IMR-90 (cell line): ENCODE measurements at regions not wholly inside any gene's neighbourhood (a gene's known extent, or its start where the extent isn't known, plus 50 kb on each side); places are given as distances from the start of the nearest gene placed in this dataset.

ENCODE experiments used
- ATAC-seq: fragments of 200-7000 bp; cut with Tn5 transposase; 2 replicates; pipeline ENCODE4 v1.9.1; 2020; ENCODE audit warnings: low read depth, mild to moderate bottlenecking, moderate library complexity
- BruUV-seq: library from RNA; stranded (reverse); fragments of 400-500 nt; replicated peaks from 2 replicates; lab custom pipeline; 2021; lab: Mats Ljungman, UMichigan
- CTCF ChIA-PET: fragments of 300-600 bp; formaldehyde crosslinking; extraction: SDS; loops from one replicate; lab custom pipeline; 2021; ENCODE audit warnings: antibody characterized with exemption; lab: Yijun Ruan, JAX
- POLR2A ChIA-PET: fragments of 300-600 bp; sonication (Branson Sonifier 250); formaldehyde crosslinking; loops from one replicate; lab custom pipeline; 2022; ENCODE audit warnings: antibody characterized with exemption; ENCODE audit not compliant: unreplicated experiment; lab: Charles Lee
- DNase-seq: peaks from one replicate; pipeline ENCODE4 v3.0.0; 2013
- H2AFZ ChIP-seq: replicated peaks from 2 replicates; pipeline ENCODE3; 2013; ENCODE audit warnings: low read length, mild to moderate bottlenecking; ENCODE audit not compliant: poor library complexity
- H2AK5ac ChIP-seq: 2 replicates; pipeline ENCODE4 v1.6.1; 2013; ENCODE audit warnings: low read depth, low read length, inconsistent platforms
- H2AK9ac ChIP-seq: replicated peaks from 2 replicates; pipeline ENCODE3; 2013; ENCODE audit warnings: mild to moderate bottlenecking, low read depth, low read length, moderate library complexity; ENCODE audit not compliant: poor library complexity
- H2BK120ac ChIP-seq: 2 replicates; pipeline ENCODE4 v1.6.1; 2013; ENCODE audit warnings: low read depth, low read length, inconsistent platforms
- H2BK15ac ChIP-seq: 3 replicates; pipeline ENCODE4 v1.6.1; 2013; ENCODE audit warnings: low read depth, low read length, inconsistent platforms
- H2BK20ac ChIP-seq: 2 replicates; pipeline ENCODE4 v1.6.1; 2013; ENCODE audit warnings: low read depth, mild to moderate bottlenecking, inconsistent platforms, low read length, moderate library complexity
- H2BK5ac ChIP-seq: 2 replicates; pipeline ENCODE4 v1.6.1; 2013; ENCODE audit warnings: mild to moderate bottlenecking, low read depth, low read length, inconsistent platforms; ENCODE audit not compliant: poor library complexity, severe bottlenecking
- H3K14ac ChIP-seq: replicated peaks from 2 replicates; pipeline ENCODE4 v1.6.1; 2013; ENCODE audit warnings: low read depth, low read length, inconsistent platforms
- H3K18ac ChIP-seq: 2 replicates; pipeline ENCODE4 v1.6.1; 2013; ENCODE audit warnings: low read depth, low read length, control low read depth
- H3K23ac ChIP-seq: 2 replicates; pipeline ENCODE4 v1.6.1; 2013; ENCODE audit warnings: low read depth, low read length, inconsistent platforms
- H3K27ac ChIP-seq: 2 replicates; pipeline ENCODE4 v1.5.1; 2013; ENCODE audit warnings: mild to moderate bottlenecking, control low read depth, low read length; ENCODE audit not compliant: insufficient read depth
- H3K27me3 ChIP-seq: 2 replicates; pipeline ENCODE4 v1.6.1; 2013; ENCODE audit warnings: low read length; ENCODE audit not compliant: control insufficient read depth, insufficient read depth
- H3K36me3 ChIP-seq: 2 replicates; pipeline ENCODE4 v1.6.1; 2013; ENCODE audit warnings: low read length, mixed read lengths; ENCODE audit not compliant: control insufficient read depth, insufficient read depth
- H3K4ac ChIP-seq: 2 replicates; pipeline ENCODE4 v1.6.1; 2013; ENCODE audit warnings: low read depth, low read length, inconsistent platforms
- H3K4me1 ChIP-seq: 2 replicates; pipeline ENCODE4 v1.6.1; 2013; ENCODE audit warnings: low read length, mixed read lengths; ENCODE audit not compliant: control insufficient read depth, insufficient read depth
- H3K4me2 ChIP-seq: 2 replicates; pipeline ENCODE4 v1.6.1; 2013; ENCODE audit warnings: low read depth, mild to moderate bottlenecking, control low read depth, low read length, moderate library complexity
- H3K4me3 ChIP-seq: 2 replicates; pipeline ENCODE4 v1.5.1; 2013; ENCODE audit warnings: low read depth, mild to moderate bottlenecking, control low read depth, low read length, moderate library complexity; ENCODE audit not compliant: insufficient read depth
- H3K56ac ChIP-seq: 2 replicates; pipeline ENCODE4 v1.6.1; 2013; ENCODE audit warnings: low read length, inconsistent platforms; ENCODE audit not compliant: insufficient read depth; ENCODE audit errors: extremely low read depth
- H3K79me1 ChIP-seq, 2 experiments: 2 replicates each; pipeline ENCODE4 v1.6.1; 2013; ENCODE audit warnings: low read length in 2 of 2, inconsistent platforms in 1 of 2, low read depth in 1 of 2
- H3K9ac ChIP-seq: 2 replicates; pipeline ENCODE4 v1.6.1; 2013; ENCODE audit warnings: low read depth, low read length, control low read depth
- H3K9me1 ChIP-seq: 2 replicates; pipeline ENCODE4 v1.6.1; 2013; ENCODE audit warnings: low read length, inconsistent platforms; ENCODE audit not compliant: insufficient read depth
- H3K9me3 ChIP-seq: 2 replicates; pipeline ENCODE4 v1.6.1; 2013; ENCODE audit warnings: low read length; ENCODE audit not compliant: control insufficient read depth, insufficient read depth
- H4K20me1 ChIP-seq: 2 replicates; pipeline ENCODE4 v1.6.1; 2013; ENCODE audit warnings: low read length, inconsistent platforms; ENCODE audit not compliant: insufficient read depth
- H4K5ac ChIP-seq: 2 replicates; pipeline ENCODE4 v1.6.1; 2013; ENCODE audit warnings: mild to moderate bottlenecking, low read depth, low read length, control low read depth
- H4K8ac ChIP-seq, 2 experiments: 2 replicates each; pipeline ENCODE4 v1.6.1; 2013; ENCODE audit warnings: low read depth in 2 of 2, low read length in 2 of 2, control low read depth in 1 of 2, inconsistent platforms in 1 of 2
- H4K91ac ChIP-seq: 2 replicates; pipeline ENCODE4 v1.6.1; 2013; ENCODE audit warnings: low read depth, low read length, inconsistent platforms; ENCODE audit not compliant: insufficient read depth
- MAZ ChIP-seq: IDR thresholded peaks from 2 replicates; pipeline ENCODE4 v1.6.1; 2012; ENCODE audit warnings: low read depth, mild to moderate bottlenecking, low read length, improper control_type of control experiment, moderate library complexity, borderline replicate concordance
- RCOR1 ChIP-seq: IDR thresholded peaks from 2 replicates; pipeline ENCODE4 v1.6.1; 2012; ENCODE audit warnings: mild to moderate bottlenecking, low read length, improper control_type of control experiment; ENCODE audit not compliant: insufficient replicate concordance
- SMC3 ChIP-seq: fragments of 150-350 bp; IDR thresholded peaks from 2 replicates; pipeline ENCODE4 v1.6.1; 2016; ENCODE audit warnings: low read depth, mild to moderate bottlenecking, antibody characterized with exemption, low read length, moderate library complexity
- USF2 ChIP-seq: fragments of 150-350 bp; IDR thresholded peaks from 2 replicates; pipeline ENCODE4 v1.6.1; 2017; ENCODE audit warnings: mild to moderate bottlenecking, antibody characterized with exemption, low read length, low read depth
- WGBS, 2 experiments: methylation state at CpG; one replicate each; pipeline versions ENCODE4 v1.1.5 to v1.1.7; 2013; ENCODE audit warnings: missing lambda C conversion rate in 2 of 2; ENCODE audit not compliant: insufficient read length in 1 of 2; ENCODE audit errors: extremely low coverage in 2 of 2; 5-methylcytosine and 5-hydroxymethylcytosine counted together
- dilution Hi-C: fragments of 300-500 bp; cut with HindIII; formaldehyde crosslinking; loops from one replicate; pipeline ENCODE4 v1.14.3; 2018; ENCODE audit warnings: low sequenced_read_pairs; ENCODE audit not compliant: unreplicated experiment
- in situ Hi-C: fragments of 300-500 bp; cut with MboI; formaldehyde crosslinking; loops from 3 replicates; pipeline ENCODE4 v1.14.3; 2019; ENCODE audit warnings: low sequenced_read_pairs, inconsistent platforms, mixed read lengths
- intact Hi-C: fragments of 100-400 bp; cut with micrococcal nuclease; formaldehyde crosslinking; loops from 2 replicates; pipeline ENCODE4 v1.10.0; 2022

GRCh38 chr17:79224903-79225302 is 150.3 kb downstream of the ENGASE start:
- no peak overlapping the region for H4K91ac ChIP-seq
- DNase-seq, result no peak
- no peak for TF ChIP-seq USF2
- no peak for TF ChIP-seq SMC3
- no peak for TF ChIP-seq RCOR1
- no peak for TF ChIP-seq MAZ
- in situ Hi-C loops (no loop called here), intact Hi-C loops (no loop called here), dilution Hi-C loops (no loop called here)
- no peaks in the 10 kb centered on the region for H4K20me1 ChIP-seq
- H3K4me1 ChIP-seq, result no peaks in the 10 kb centered on the region
- H2BK5ac ChIP-seq, result no peak overlapping the region
- H3K4me2 ChIP-seq, result no peak overlapping the region
- H3K79me1 ChIP-seq, result no peaks in the 10 kb centered on the region
- no peak overlapping the region for H2BK120ac ChIP-seq
- no peak overlapping the region for H2BK20ac ChIP-seq
- H4K5ac ChIP-seq, result no peak overlapping the region
- no peak overlapping the region for H2AK9ac ChIP-seq
- no peak overlapping the region for H2AK5ac ChIP-seq
- no peak overlapping the region for H3K27ac ChIP-seq
- no peak overlapping the region for H3K23ac ChIP-seq
- ATAC-seq, result no peak
- H2BK15ac ChIP-seq, result no peak overlapping the region
- no peak overlapping the region for H3K9ac ChIP-seq
- no peaks in the 10 kb centered on the region for H3K9me1 ChIP-seq
- H3K18ac ChIP-seq, result no peak overlapping the region
- no peak overlapping the region for H3K4me3 ChIP-seq
- no peak overlapping the region for H3K4ac ChIP-seq
- no peaks in the 10 kb centered on the region for H3K9me3 ChIP-seq
- BruUV-seq, result no TSS peak
- peaks cover 38% of the 10 kb centered on the region for H3K27me3 ChIP-seq
- ChIA-PET POLR2A (no interaction called here), CTCF (no interaction called here)
- H4K8ac ChIP-seq, result no peak overlapping the region
- H3K36me3 ChIP-seq, result no peaks in the 10 kb centered on the region
- H3K14ac ChIP-seq, result no peak overlapping the region
- H3K56ac ChIP-seq, result no peak overlapping the region
- H2AFZ ChIP-seq, result no peak overlapping the region
- WGBS, 2 experiments, result 35% methylated on average over 2 of the region's 5 CpGs; no CpG with 5 or more reads in 1 of the 2 experiments
